GM06990 (cell line): ENCODE measurements at regions not wholly inside any gene's neighbourhood (a gene's known extent, or its start where the extent isn't known, plus 50 kb on each side); places are given as distances from the start of the nearest gene placed in this dataset.

ENCODE experiments used
- DNase-seq: peaks from one replicate; pipeline ENCODE4 v3.0.0-alpha.2; 2011; ENCODE audit not compliant: insufficient read length; ENCODE audit errors: extremely low read depth
- H3K27me3 ChIP-seq: replicated peaks from 2 replicates; pipeline ENCODE4 v1.6.0; 2011; ENCODE audit warnings: low read length; ENCODE audit not compliant: control insufficient read depth, insufficient read depth
- H3K36me3 ChIP-seq: 2 replicates; pipeline ENCODE4 v1.5.1; 2011; ENCODE audit warnings: low read length; ENCODE audit not compliant: control insufficient read depth, insufficient read depth
- H3K4me3 ChIP-seq: replicated peaks from 2 replicates; pipeline ENCODE4 v1.5.1; 2011; ENCODE audit warnings: low read depth, mild to moderate bottlenecking, control low read depth, low read length
- TF ChIP-seq, protein P1 (sequence below): IDR thresholded peaks from 2 replicates; pipeline ENCODE4 v1.5.1; 2011; ENCODE audit warnings: low read length, control low read depth, mild to moderate bottlenecking, inconsistent platforms; ENCODE audit not compliant: insufficient read depth, poor library complexity, severe bottlenecking

DNA sequence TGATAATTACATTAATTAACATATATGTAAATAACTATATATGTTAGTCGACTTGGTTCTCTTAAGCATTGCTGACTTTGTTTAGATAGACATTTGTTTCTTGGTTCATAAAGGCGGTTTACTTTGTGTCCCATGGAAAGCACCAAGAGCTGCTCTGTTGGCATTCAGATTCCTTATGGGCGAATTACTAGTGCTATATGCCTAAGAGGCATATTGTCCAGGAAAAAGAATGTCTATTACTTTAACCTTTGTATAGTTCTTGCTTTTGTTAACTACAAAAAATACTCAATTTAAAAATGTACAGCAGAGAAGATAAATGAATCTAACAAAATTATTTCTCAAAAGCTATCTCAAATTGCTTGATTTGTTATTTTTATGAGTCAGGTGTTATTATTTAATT, 532.8 kb downstream of the FAT4 start:
- no peaks in the 10 kb centered on the region for H3K27me3 ChIP-seq
- no peaks in the 10 kb centered on the region for H3K36me3 ChIP-seq
- no peak for DNase-seq
- TF ChIP-seq, protein P1, sequence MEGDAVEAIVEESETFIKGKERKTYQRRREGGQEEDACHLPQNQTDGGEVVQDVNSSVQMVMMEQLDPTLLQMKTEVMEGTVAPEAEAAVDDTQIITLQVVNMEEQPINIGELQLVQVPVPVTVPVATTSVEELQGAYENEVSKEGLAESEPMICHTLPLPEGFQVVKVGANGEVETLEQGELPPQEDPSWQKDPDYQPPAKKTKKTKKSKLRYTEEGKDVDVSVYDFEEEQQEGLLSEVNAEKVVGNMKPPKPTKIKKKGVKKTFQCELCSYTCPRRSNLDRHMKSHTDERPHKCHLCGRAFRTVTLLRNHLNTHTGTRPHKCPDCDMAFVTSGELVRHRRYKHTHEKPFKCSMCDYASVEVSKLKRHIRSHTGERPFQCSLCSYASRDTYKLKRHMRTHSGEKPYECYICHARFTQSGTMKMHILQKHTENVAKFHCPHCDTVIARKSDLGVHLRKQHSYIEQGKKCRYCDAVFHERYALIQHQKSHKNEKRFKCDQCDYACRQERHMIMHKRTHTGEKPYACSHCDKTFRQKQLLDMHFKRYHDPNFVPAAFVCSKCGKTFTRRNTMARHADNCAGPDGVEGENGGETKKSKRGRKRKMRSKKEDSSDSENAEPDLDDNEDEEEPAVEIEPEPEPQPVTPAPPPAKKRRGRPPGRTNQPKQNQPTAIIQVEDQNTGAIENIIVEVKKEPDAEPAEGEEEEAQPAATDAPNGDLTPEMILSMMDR: no peak
- no peak overlapping the region for H3K4me3 ChIP-seq

DNA sequence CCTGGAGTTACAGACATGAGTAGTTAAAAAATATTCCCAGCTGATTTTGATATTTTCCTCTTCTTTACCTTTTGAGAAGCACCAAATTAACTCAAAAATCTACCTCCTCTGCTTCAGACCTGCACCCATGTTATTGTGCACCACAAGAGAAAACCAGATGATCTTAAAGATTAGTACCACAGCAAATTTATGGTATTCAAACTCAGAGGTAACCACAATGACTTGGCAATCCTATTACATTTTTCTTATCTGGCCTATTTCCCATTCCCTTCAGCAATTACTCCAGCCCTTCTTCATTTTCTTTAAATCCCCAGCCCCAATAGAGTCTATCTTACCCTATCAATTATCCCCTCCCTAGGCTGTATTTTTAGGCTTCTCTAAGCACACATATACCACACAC, 535.1 kb downstream of the FAT4 start:
- TF ChIP-seq, protein P1: no peak
- H3K4me3 ChIP-seq: no peak overlapping the region
- no peaks in the 10 kb centered on the region for H3K27me3 ChIP-seq
- no peak for DNase-seq
- no peaks in the 10 kb centered on the region for H3K36me3 ChIP-seq

DNA sequence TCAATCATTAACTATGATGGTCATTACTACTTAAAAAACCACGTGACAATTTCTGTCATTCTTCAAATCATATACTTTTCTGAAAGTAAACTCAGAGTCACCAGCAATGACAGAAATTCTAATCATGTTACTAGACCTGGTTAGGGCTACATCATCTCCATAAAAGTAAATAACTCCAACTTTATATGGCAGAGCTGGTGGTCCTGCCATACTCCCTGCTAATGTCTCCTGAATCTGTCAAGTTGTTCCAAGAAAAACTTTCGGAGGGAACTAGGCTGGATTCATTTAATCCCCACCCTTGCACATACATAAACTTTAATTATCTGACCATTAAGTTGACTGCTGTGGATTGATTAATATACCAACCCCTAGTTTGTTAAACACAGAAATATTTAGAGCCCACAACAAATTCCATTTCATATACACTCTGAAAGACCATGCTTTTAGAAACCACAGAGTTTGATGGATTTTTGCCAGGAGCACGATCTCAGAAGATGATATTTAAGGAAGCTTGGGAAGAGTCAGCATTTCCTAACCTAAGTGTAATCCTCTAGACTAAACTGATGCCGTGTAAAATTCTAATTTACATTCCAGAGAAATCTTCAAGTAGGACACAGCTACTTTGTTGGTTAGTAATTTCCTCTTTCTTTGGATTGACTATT, 577.0 kb downstream of the FAT4 start:
- Histone ChIP-seq H3K4me3 (no peak overlapping the region), H3K27me3 (no peaks in the 10 kb centered on the region), H3K36me3 (no peaks in the 10 kb centered on the region)
- TF ChIP-seq, protein P1: no peak
- no peak for DNase-seq

DNA sequence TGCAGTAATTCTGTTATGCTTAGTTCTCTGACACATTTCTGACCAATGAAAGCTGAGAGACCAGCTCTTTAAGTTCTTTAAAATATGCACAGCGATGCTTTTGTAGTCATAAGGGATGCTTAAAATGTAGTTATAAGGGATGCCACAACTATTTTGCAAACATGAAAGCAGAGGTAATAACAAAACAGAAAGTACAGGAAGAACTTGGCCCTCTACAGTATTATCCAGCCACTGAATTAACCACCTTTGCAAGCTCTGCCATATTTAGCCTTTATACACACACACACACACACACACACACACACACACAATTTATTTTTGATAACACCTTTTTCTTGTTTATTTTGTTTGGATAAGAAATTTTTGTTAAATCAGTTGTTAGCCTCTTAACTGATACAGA, 590.0 kb downstream of the FAT4 start:
- TF ChIP-seq, protein P1: no peak
- Histone ChIP-seq H3K4me3 (no peak overlapping the region), H3K27me3 (no peaks in the 10 kb centered on the region), H3K36me3 (no peaks in the 10 kb centered on the region)
- DNase-seq: no peak

DNA sequence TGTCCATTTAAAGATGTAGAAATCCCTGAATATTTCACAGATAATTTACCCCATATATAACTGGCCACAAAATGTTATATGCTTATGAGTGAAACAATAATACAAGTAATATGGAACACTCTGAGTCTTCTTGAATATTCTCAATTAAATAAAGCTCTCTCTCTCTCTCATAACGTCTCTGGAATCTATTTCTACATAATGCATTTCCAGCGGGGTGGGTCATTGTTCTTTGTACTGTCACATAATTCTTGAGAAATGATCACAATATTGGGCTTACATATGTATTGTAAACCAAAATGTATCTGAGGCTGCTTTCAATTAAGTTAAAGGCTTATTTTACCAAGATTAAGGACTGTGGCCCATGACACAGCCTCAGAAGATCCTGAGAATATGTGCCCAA, 596.3 kb downstream of the FAT4 start:
- Histone ChIP-seq H3K4me3 (no peak overlapping the region), H3K36me3 (no peaks in the 10 kb centered on the region), H3K27me3 (no peaks in the 10 kb centered on the region)
- TF ChIP-seq, protein P1: no peak
- DNase-seq: no peak

DNA sequence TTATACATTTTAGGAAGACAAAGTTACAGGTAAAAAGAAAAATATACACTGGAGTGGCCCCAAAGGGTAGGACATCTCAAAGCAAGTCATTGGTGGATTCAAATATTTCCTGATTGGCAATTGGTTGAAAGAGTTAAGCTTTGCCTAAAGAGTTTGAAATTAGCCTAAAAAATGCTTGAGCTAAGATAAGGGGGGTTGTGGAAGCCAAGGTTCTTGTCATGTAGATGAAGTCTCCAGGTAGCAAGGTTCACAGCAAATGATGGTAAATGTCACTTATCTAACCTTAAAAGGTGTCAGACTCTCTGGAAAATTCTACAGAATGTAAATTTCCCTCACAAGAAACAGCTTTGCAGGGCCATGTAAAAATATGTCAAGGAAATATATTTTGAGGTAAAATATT, 596.7 kb downstream of the FAT4 start:
- TF ChIP-seq, protein P1: no peak
- Histone ChIP-seq H3K4me3 (no peak overlapping the region), H3K36me3 (no peaks in the 10 kb centered on the region), H3K27me3 (no peaks in the 10 kb centered on the region)
- DNase-seq: no peak
